Upper lobe of left lung (tissue), 4 donors: ENCODE measurements at regions not wholly inside any gene's neighbourhood (a gene's known extent, or its start where the extent isn't known, plus 50 kb on each side); places are given as distances from the start of the nearest gene placed in this dataset.

Source experiments
- CTCF ChIP-seq, 6 experiments: fragments of 450-650 bp in 4 of 6; fragments of 200-600 bp in 2 of 6; sonication (generic) in 2 of 6; IDR thresholded peaks; one replicate each; pipeline ENCODE4 v1.5.1; 2016 to 2019; ENCODE audit warnings: antibody characterized with exemption in 6 of 6
- POLR2A ChIP-seq, 4 donors: fragments of 450-650 bp; IDR thresholded peaks; one replicate each; pipeline ENCODE4 v1.5.1; 2016 to 2017; ENCODE audit warnings: antibody characterized with exemption in 4 of 4, mild to moderate bottlenecking in 2 of 4

GRCh38 chr10:125218967-125219366, 58.6 kb upstream of the CTBP2 start:
- TF ChIP-seq CTCF (IDR thresholded peaks at IDR 0.05): no peak
- no peak for TF ChIP-seq POLR2A (IDR thresholded peaks at IDR 0.05)
